Neural cell (in vitro differentiated cells): ENCODE measurements at regions not wholly inside any gene's neighbourhood (a gene's known extent, or its start where the extent isn't known, plus 50 kb on each side); places are given as distances from the start of the nearest gene placed in this dataset.

ENCODE experiments used
- H2AFZ ChIP-seq: fragments of 200-600, 300-800 bp; sonication (generic), shearing (Covaris generic); 2 replicates; pipeline ENCODE4 v1.6.0; 2014; ENCODE audit warnings: low read depth, mild to moderate bottlenecking, antibody characterized with exemption, low read length, moderate library complexity
- H3F3A ChIP-seq: fragments of 200-600 bp; shearing (Covaris generic); 2 replicates; pipeline ENCODE4 v1.6.1; 2016; ENCODE audit warnings: mild to moderate bottlenecking, moderate library complexity, mixed read lengths, antibody characterized with exemption, low read length; ENCODE audit not compliant: insufficient read depth, poor library complexity, severe bottlenecking
- H3K27ac ChIP-seq: fragments of 200-600, 300-800 bp; sonication (generic), shearing (Covaris generic); 2 replicates; pipeline ENCODE4 v1.5.1; 2014; ENCODE audit warnings: mild to moderate bottlenecking, low read length, moderate library complexity
- H3K27me3 ChIP-seq: fragments of 300-800, 200-600 bp; sonication (generic), shearing (Covaris generic); 2 replicates; pipeline ENCODE4 v1.6.0; 2014; ENCODE audit warnings: mild to moderate bottlenecking, low read depth, low read length, moderate library complexity; ENCODE audit not compliant: insufficient read depth
- H3K36me3 ChIP-seq: fragments of 300-800, 200-600 bp; sonication (generic), shearing (Covaris generic); 2 replicates; pipeline ENCODE4 v1.5.1; 2014; ENCODE audit warnings: mild to moderate bottlenecking, antibody characterized with exemption, low read length, moderate library complexity; ENCODE audit not compliant: insufficient read depth
- H3K4me2 ChIP-seq: fragments of 300-800, 200-600 bp; sonication (generic), shearing (Covaris generic); 2 replicates; pipeline ENCODE4 v1.6.0; 2014; ENCODE audit warnings: mild to moderate bottlenecking, low read length
- H3K4me3 ChIP-seq: fragments of 300-800, 200-600 bp; sonication (generic), shearing (Covaris generic); 2 replicates; pipeline ENCODE4 v1.5.1; 2014; ENCODE audit warnings: mild to moderate bottlenecking, low read length, moderate library complexity
- H3K79me2 ChIP-seq: fragments of 200-600 bp; shearing (Covaris generic); replicated peaks from 2 replicates; pipeline ENCODE4 v1.6.0; 2014; ENCODE audit warnings: mild to moderate bottlenecking, low read length, moderate library complexity; ENCODE audit not compliant: insufficient read depth
- H3K9ac ChIP-seq: fragments of 300-800, 200-600 bp; sonication (generic), shearing (Covaris generic); 2 replicates; pipeline ENCODE4 v1.6.1; 2016; ENCODE audit warnings: mild to moderate bottlenecking, low read length, mixed read lengths
- H3K9me2 ChIP-seq: fragments of 200-600 bp; shearing (Covaris generic); 2 replicates; pipeline ENCODE4 v1.6.1; 2016; ENCODE audit warnings: mild to moderate bottlenecking, low read length, mixed read lengths; ENCODE audit not compliant: insufficient read depth
- H3K9me3 ChIP-seq: fragments of 200-600, 300-800 bp; sonication (generic), shearing (Covaris generic); 2 replicates; pipeline ENCODE4 v1.6.1; 2016; ENCODE audit warnings: mild to moderate bottlenecking, mixed run types, low read length, moderate library complexity, mixed read lengths
- H4K20me1 ChIP-seq: fragments of 200-600 bp; shearing (Covaris generic); 2 replicates; pipeline ENCODE4 v1.6.1; 2016; ENCODE audit warnings: mild to moderate bottlenecking, mixed run types; ENCODE audit not compliant: insufficient read depth
- EZH2 ChIP-seq: fragments of 200-600, 300-800 bp; shearing (Covaris generic), sonication (generic); IDR thresholded peaks from 2 replicates; pipeline ENCODE4 v1.6.1; 2014; ENCODE audit warnings: antibody characterized with exemption, low read length, borderline replicate concordance, mild to moderate bottlenecking; ENCODE audit not compliant: insufficient read depth, poor library complexity, severe bottlenecking
- POLR2AphosphoS5 ChIP-seq: IDR thresholded peaks from 2 replicates; pipeline ENCODE4 v1.6.1; 2012
- RAD21 ChIP-seq: fragments of 450-650 bp; conservative IDR thresholded peaks from 2 replicates; pipeline ENCODE4 v1.6.1; 2014; ENCODE audit warnings: antibody characterized with exemption, mild to moderate bottlenecking, moderate library complexity
- SMC3 ChIP-seq: fragments of 450-650 bp; conservative IDR thresholded peaks from 2 replicates; pipeline ENCODE4 v1.6.1; 2014; ENCODE audit warnings: antibody characterized with exemption, mild to moderate bottlenecking, moderate library complexity; ENCODE audit not compliant: poor library complexity
- TF ChIP-seq, protein P1 (sequence below): IDR thresholded peaks from 2 replicates; pipeline ENCODE4 v1.6.1; 2012; ENCODE audit warnings: borderline replicate concordance

DNA sequence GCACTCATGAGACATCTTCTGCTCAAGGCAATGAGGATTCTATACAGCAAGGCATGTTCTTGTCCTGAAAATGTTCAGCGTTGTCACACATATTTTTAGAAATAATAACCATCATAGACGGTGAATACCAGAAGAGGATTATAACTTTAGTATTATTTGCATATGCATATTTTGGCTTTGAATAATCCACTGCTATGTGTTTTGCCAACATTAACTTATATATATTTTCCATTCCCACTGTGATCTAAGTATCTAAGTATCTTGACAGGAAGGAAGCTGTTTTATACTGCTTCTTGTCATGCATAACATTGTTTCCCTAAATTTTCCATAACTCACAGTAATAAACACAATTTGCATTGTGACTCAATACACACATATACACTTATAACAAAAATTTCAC lies 509.5 kb downstream of the TBL1XR1 start:
- no peaks in the 10 kb centered on the region for H3K9me2 ChIP-seq
- no peaks in the 10 kb centered on the region for H4K20me1 ChIP-seq
- no peak overlapping the region for H3K27ac ChIP-seq

GRCh38 chr3:176683382-176683781 lies 513.9 kb downstream of the TBL1XR1 start:
- H3K9me2 ChIP-seq, result no peaks in the 10 kb centered on the region
- no peaks in the 10 kb centered on the region for H3F3A ChIP-seq
- no peaks in the 10 kb centered on the region for H3K36me3 ChIP-seq
- TF ChIP-seq, protein P1, sequence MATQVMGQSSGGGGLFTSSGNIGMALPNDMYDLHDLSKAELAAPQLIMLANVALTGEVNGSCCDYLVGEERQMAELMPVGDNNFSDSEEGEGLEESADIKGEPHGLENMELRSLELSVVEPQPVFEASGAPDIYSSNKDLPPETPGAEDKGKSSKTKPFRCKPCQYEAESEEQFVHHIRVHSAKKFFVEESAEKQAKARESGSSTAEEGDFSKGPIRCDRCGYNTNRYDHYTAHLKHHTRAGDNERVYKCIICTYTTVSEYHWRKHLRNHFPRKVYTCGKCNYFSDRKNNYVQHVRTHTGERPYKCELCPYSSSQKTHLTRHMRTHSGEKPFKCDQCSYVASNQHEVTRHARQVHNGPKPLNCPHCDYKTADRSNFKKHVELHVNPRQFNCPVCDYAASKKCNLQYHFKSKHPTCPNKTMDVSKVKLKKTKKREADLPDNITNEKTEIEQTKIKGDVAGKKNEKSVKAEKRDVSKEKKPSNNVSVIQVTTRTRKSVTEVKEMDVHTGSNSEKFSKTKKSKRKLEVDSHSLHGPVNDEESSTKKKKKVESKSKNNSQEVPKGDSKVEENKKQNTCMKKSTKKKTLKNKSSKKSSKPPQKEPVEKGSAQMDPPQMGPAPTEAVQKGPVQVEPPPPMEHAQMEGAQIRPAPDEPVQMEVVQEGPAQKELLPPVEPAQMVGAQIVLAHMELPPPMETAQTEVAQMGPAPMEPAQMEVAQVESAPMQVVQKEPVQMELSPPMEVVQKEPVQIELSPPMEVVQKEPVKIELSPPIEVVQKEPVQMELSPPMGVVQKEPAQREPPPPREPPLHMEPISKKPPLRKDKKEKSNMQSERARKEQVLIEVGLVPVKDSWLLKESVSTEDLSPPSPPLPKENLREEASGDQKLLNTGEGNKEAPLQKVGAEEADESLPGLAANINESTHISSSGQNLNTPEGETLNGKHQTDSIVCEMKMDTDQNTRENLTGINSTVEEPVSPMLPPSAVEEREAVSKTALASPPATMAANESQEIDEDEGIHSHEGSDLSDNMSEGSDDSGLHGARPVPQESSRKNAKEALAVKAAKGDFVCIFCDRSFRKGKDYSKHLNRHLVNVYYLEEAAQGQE, result no peak
- no peak for TF ChIP-seq SMC3
- no peaks in the 10 kb centered on the region for H4K20me1 ChIP-seq
- no peak overlapping the region for H3K4me3 ChIP-seq
- no peak overlapping the region for H3K9ac ChIP-seq
- H3K27ac ChIP-seq, result no peak overlapping the region
- no peaks in the 10 kb centered on the region for H3K9me3 ChIP-seq
- no peak overlapping the region for H2AFZ ChIP-seq
- H3K27me3 ChIP-seq, result no peaks in the 10 kb centered on the region
- H3K4me2 ChIP-seq, result no peak overlapping the region
- no peaks in the 10 kb centered on the region for H3K79me2 ChIP-seq

More for the DNA sequence above, 509.5 kb downstream of the TBL1XR1 start:
- TF ChIP-seq POLR2AphosphoS5 (no peak), RAD21 (no peak), EZH2 (no peak)
- TF ChIP-seq, protein P1, result no peak
- no peaks in the 10 kb centered on the region for H3F3A ChIP-seq
- H3K36me3 ChIP-seq, result no peaks in the 10 kb centered on the region
- no peaks in the 10 kb centered on the region for H3K9me3 ChIP-seq
- no peak overlapping the region for H3K4me2 ChIP-seq
- no peaks in the 10 kb centered on the region for H3K27me3 ChIP-seq
- no peaks in the 10 kb centered on the region for H3K79me2 ChIP-seq
- no peak overlapping the region for H2AFZ ChIP-seq
- H3K9ac ChIP-seq, result no peak overlapping the region
- H3K4me3 ChIP-seq, result no peak overlapping the region
